ENCODE measurements at regions not wholly inside any gene's neighbourhood (a gene's known extent, or its start where the extent isn't known, plus 50 kb on each side); places are given as distances from the start of the nearest gene placed in this dataset.
"Not testable (repeated sequence)": the region's sequence is repeated elsewhere in the genome, so short reads cannot be mapped to it uniquely, and the experiment has no call there.

DNA sequence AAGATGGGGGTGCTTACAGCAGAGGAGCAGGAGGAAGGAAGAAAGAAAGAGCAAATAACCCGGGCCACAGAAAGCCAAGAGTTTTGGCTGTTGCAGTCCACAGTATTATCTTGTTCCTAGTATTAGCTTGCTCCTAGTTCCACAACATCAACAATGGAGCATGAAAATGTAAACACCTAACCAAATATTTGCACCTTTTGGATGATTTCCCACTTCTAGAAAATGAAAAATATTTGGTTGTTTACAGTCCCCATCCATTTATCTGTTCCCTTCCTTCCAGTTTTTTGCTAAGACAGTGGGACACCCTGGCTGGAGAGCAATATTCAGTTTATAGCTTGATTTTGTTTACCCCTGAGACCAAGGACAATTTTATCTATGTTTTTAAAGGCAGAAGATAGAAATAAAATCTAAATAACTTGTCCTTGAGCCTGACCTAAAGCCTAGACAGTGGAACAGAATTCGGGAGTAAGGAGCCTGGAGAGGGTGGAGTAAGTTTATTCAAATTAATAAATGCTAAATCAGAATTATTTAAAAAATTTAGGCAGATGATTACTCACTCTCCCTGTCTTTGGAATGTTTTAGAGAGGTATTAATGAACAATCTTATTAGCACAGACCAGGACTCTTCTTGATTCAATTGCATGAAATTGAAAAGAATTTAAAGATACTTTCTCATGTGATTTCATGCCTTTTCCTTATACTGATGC, 51.6 kb downstream of the RESF1 start:
- no peak for DNase-seq

DNA sequence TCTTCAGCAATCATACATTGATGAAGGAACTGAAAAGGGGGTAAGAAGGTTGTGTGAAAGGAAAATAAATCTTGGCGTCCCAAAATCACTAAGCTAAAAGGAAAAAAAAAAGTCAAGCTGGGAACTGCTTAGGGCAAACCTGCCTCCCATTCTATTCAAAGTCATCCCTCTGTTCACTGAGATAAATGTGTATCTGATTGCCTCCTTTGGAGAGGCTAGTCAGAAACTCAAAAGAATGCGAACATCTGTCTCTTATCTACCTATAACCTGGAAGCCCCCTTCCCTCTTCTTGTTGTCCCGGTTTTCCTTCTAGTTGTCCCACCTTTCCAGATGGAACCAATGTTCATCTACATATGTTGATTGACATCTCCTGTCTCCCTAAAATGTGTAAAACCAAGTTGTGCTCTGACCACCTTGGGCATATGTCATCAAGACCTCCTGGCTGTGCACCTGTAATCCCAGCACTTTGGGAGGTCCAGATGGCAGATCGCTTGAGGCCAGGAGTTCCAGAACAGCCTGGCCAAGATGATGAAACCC, 53.1 kb downstream of the RESF1 start:
- no peak for DNase-seq

DNA sequence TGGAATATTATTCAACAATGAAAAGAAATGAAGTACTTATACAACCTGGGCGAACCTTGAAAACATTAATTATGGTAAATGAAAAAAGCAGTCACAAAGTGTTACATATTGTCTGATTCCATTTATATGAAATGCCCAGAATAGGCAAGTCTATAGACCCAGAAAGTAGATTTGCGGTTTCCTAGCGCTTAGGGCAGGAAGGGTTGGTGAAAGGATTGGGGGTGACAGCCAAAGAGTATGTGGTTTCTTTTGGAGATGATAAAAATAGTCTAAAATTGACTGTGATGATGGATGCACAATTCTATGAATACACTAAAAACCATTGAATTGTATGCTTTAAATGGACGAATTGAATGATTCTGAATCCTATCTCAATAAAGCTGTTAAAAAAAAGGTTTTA, 55.8 kb downstream of the RESF1 start:
- DNase-seq: no peak

DNA sequence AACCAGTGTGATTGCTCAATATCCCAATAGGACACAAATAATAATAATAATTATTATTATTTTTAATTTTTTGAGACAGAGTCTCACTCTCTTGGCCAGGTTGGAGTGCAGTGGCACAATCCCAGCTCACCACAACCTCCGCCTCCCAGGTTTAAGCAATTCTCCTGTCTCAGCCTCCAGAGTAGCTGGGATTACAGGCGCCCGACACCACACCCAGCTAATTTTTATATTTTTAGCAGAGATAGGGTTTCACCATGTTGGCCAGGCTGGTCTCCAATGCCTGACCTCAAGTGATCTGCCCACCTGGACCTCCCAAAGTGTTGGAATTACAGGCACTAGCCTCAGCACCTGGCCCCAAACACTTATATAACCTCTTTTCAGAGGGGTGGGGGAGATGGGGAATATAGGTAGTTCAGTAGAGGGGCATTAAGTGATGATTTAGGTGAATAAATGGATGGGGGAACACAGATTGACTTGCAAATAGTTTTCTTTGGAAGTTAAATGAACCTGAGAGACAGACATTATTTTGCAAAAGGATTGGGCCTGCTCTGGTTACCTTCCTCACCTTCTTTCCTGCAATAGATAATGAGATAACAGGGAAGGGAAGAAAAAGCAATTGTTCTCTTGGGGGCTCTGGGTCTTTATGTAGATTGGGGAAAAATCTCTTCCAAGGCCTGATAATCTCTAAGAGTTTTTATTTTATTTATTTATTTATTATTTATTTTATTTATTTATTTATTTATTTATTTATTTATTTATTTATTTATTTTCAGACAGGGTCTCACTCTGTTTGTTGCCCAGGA, 57.7 kb downstream of the RESF1 start:
- no peak for DNase-seq

DNA sequence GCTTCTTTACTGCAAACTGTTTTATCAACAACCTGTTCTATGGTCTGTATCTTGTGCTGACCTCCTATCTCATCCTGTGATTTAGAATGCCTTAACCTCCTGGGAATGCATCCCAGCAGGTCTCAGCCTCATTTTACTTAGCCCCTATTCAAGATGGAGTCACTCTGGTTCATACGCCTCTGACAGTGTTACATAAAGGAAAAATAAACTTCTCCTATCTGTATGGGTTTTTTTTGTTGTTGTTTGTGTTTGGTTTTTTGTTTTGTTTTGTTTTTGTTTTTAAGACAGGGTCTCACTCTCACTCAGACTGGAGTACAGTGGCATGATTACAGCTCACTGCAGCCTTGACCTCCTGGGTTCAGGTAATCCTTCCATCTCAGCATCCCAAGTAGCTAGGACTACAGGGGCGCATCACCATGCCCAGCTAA, 62.1 kb downstream of the RESF1 start:
- no peak for DNase-seq

DNA sequence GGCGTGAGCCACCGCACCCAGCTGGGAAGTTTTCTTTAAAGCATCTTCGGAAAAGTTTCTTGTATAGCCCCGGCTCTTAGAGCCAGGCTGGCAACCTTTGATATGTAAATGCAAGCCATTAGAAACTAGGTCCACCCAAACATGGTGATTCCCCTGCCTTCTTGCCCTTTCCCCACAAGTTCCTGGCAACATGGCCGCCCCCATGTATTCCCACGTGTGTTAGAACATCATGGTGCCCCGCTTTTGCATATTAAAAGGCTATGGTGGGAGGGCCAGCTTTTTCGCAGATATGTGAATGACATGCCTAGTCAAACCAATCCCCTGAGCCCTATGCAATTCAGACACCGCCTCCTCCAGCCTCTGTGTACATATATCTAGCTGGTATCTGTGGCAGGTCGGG, 63.2 kb downstream of the RESF1 start:
- not testable (repeated sequence) for DNase-seq

DNA sequence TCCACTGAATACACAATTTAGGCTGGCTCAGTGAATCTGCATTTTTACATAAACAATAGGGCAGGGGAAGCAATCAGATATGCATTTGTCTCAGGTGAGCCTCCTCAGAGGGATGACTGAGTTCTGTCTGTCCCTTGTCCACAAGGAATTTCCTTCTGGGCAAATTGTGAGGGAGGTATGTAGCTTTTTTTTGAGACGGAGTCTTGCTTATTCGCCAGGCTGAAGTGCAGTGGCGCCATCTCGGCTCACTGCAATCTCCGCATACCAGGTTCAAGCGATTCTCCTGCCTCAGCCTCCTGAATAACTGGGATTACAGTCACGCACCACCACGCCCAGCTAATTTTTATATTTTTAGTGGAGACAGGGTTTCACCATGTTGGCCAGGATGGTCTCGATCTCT, 64.6 kb downstream of the RESF1 start:
- not testable (repeated sequence) for DNase-seq

DNA sequence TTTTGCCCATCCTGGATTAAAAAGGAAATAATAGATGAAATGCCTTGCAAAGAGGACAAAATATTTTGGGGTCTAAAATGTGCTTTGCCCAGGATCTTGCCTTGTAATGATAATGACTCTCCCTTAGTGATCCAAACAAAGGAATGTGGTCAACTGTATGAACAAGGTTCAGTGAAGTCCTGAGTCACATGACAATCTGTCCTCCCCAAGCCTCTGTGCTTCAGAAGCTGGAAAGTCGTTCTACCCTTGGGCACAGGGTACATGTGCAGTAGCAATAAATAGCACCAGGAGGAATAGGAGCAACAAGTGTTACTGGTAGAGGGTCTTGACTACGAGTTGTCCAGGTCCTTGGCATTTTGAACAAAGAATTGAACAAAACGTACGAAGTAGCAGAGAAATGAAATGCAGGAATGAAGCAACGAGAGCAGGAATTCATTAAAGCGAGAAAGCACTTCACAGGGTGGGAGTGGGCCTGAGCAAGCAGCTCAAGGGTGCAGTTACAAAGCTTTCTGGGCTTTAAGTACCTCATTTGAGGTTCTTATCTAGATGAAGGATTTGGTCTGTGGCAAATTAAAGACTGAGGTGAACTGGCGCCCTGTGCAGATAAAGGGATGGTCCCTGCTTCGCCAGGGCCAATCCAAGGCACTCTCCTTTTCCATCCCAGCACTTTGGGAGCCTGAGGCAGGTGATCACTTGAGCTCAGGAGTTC, 65.8 kb downstream of the RESF1 start:
- no peak for DNase-seq

DNA sequence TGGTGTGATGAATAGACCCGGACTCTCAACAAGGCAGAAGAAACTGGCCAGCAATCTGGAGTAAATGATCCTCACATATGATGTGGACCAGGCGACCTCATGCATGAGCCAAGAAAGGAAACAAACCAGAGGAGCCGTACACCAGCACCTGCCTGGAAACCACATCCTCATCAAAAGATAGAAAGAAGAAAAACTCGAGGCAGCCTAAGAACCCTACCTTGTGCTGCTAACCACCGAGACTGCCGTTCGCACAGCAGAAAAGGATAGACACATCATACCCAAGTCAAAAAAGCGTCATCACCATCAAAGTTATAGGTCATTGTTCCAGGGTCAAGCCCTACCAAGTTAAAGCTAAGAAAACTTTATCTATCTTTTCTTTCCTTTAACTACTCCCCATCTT, 66.7 kb downstream of the RESF1 start:
- no peak for DNase-seq

DNA sequence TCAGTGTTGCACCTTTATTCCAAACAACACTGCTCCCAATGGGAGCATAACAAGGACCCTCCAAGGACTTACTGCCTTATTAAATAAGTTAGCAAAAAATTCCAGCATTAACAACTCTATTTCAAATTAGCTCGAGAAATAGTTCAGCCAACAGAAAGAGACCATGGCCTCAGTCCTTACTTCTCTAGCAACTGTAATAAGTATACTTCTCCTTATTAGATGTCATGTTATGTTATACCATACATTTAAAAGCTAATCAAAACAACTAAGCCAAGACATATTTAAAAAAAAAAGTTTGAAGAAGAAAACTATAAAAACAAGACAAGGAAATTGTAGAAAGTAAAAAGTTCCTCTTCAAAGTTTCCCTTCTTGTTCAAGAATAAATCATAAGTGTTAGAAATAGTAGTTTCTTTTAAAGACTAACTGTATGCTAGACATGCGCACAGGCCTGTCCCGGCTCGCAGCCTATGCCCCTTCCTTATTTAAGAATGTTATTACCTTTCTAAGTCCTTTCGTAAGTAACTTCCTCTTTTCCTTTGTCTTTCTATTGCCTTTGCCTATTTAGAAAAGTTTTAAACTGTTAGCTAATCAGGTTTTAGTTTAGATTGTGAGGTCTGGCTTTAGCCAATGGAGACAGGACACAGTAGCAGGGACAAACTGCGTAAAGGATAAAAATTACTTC, 68.6 kb downstream of the RESF1 start:
- no peak for DNase-seq

DNA sequence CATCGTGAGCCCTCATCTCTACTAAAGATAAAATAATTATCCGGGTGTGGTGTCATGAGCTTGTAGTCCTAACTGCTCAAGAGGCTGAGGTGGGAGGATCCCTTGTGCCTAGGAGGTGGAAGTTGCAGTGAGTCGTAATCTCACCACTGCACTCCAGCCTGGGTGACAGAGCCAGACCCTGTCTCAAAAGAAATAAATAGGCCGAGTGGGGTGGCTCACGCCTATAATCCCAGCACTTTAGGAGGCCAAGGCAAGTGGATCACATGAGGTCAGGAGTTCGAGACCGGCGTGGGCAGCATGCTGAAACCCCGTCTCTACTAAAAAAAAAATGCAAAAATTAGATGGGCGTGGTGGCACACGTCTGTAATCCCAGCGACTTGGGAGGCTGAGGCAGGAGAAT, 70.9 kb downstream of the RESF1 start:
- DNase-seq: no peak

DNA sequence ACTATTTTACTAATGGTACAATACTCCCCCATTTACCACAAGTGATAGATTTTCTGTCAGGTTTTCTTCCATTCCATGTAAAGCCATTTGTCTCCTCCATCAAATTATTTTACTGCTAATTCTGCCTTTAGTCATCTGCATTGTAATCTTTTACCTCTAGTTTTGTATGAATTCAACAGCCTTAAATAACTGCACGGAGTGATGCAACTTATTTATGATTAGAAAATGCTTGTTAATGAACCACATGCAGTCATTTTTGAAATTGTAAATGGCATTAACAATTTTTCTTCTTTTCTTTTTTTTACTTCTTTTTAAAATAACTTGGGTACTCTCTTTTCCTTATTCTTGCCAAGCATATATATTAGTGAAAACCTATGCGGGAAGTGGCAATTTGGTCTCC, 71.5 kb downstream of the RESF1 start:
- DNase-seq: no peak

DNA sequence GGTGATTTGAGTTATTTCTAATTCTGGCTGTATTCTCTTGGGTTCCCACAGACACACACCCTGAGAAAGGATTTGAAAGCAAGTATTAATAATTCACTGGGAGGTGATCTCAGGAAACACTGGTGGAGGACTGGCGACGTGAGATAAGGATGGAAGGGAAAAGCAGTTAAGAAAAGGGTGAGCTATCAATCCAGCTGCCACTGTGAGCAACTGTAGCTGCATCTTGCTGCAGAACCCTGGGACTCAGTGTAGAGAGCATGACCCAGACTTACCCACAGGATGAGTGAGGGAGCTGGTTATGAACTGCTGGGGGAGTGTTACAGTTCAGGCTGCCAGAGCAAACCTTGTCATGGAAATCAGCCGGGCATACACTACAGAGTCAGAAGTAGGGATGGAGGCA, 71.9 kb downstream of the RESF1 start:
- DNase-seq: no peak

DNA sequence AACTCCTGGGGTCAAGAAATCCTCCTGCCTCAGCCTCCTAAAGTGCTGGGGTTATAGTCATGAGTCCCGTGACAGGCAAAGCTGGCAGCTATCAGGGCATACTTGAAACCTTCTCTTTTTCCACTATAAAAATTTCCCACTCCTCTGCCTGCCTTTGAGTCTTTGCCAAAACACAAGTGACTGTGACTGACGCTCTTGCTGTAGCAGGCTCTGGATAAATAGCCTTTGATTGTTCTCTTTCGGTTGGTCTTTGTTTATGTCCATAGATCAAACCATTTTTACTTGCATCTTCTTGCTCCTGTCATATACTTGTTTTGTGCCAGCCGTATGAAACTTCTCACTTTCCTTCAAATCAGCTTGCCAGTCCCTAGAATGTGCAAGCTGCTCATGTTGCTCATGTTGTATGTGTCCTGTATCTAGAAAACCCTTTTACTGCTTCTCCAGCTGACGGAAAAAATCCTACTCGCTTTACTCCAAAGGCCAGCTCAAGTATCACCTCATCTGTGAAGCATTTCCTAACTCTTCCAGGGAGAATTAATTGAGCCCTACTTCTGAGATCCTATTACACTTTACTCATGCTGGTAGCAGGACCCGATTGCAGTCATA, 73.1 kb downstream of the RESF1 start:
- DNase-seq: no peak

DNA sequence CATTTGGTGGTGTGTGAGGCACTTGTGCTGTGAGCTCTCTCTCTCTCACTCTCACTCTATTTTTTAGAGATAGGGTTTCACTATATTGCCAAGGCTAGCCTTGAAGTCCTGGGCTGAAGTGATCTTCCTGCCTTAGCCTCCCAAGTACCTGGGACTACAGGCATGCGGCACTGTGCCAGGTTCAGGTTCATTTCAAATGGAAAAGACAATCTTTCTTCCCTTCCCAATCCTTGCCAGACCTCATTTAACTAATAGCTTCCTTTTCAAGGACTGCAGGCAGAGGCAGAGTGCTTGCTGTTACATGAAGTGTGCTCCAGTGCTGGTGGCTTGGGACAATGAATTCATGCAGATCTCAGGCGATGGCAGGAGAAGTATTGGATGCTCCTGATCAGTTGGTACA, 73.2 kb upstream of the BICD1 start:
- DNase-seq: no peak

DNA sequence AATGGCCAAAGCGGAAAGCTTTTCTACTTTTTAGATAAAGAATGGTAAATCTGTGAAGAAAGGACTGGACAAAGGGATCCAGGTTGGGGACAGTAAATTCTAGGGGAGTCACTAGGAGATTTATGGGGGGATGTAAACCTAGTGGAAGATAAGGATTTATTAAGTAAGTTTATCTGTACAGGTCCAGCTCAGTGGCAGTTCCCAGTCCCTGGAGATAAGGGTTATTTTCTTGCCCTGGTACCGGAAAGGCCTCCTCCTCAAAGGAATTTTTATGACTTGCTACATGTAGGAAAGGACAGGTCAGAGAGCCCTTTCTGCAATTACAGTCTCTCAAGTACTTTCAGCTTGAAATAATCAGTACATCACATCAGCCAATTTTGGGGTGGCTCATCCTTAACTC, 72.6 kb upstream of the BICD1 start:
- DNase-seq: no peak

DNA sequence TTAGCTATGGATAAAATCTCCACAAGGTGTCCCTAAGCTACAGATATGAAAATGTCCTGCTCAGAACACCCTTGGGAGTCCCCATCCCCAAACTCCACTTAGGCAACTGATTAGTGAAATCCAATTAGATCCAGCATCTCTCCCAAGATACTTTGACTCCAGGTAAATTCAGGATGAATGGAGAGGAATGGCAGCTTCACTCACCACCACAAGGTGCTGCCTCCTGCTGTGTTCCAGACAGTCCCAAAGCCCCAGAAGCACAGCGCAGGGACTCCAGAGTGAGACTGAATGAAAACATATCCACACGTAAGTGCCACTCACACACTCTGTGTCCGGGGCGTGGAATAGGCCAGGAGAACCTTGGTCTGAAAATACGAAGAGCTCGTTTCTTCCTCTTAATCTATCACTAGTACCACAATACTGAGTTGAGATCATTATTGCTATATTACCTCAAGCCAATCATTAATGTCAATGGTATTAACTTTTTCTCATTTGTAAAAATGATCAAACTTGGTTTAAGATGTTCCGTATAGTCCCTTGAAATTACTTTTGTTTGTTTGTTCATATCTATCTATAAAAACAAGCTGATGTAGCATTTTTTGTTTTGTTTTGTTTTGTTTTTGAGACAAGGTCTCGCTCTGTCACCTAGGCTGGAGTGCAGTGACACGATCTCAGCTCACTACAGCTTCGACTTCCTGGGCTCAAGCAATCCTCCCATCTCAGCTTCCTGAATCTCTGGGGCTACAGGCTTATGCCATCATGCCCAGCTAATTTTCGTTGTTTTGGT, 70.0 kb upstream of the BICD1 start:
- DNase-seq: no peak

DNA sequence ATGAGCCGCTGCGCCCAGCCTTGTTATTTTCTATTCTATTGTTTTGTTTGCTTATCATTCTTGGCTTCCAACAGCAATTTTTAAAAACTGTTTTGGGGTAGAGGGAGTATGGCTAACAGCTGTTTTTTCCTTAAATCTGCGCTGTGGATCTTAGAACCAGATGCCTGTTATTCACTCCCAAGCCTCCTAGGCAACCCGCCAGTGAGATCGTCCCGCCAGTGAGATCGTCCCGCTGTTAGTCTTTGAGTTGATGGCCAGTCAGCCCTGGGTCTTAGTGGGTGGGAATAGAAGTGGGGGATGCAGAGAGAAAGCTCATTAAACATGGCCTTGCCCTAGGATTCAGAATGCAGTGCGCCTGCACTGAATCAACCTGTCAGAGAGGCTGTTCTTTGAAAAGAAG, 67.3 kb upstream of the BICD1 start:
- DNase-seq: peak; percentile 37

DNA sequence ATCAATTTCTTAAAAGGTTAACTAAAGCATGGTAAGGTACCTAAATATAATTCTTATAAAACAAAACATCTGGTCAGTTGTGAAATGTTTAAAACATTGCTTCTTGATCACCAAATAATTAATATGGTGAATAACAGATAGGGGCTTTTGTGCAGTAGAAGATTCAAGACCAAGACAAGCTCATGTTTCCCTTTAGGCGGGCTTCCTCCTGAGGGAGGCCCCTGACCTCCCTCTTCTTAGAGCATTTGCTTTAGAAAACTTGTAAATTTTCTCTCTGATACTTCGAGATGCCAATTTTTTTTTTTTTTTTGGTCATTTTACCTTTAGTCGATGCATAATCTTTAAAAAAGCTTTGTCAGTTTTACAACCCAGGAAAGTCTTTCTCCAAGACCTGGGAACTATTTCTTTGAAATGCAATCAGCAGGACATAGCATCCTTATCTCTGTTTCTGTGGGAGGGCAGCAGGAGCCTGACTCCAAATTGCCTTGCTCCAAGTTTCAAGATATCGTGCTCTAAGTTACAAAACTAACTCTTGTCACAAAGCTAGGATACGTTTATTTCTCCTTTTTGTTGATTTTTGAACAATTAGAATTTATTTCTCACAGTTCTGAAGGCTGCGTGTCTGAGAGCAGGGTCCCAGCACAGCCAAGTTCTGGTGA, 66.6 kb upstream of the BICD1 start:
- DNase-seq: no peak

DNA sequence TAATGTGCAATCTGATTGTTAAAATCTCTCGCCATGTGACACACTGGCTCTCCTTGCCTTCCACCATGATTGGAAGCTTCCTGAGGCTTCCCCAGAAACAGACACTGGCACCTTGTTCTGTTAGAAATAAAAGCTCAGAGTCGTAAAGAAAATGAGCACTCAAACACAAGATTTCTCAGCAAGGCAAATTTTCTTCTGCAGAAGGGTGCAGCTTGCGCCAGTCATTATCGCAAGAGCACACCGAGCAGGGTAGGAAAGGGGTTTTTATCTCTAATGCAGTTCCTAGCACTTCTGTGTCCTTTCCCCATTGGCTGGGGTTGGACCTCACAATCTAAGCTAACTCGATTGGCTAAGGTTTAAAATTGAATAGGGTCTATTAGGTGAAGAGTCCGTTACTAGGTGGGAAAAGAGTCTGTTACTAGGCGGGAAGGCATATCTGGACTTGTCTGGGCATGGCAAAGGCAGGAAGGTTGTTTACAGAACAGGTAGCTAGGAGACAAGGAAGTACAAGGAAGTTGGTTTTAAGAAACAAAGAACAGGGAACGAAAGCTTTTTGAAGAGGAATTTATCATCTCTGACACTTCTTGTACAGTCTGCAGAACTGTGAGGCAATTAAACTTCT, 62.6 kb upstream of the BICD1 start:
- DNase-seq: no peak
